ENCODE measurements at regions not wholly inside any gene's neighbourhood (a gene's known extent, or its start where the extent isn't known, plus 50 kb on each side); places are given as distances from the start of the nearest gene placed in this dataset.

DNA sequence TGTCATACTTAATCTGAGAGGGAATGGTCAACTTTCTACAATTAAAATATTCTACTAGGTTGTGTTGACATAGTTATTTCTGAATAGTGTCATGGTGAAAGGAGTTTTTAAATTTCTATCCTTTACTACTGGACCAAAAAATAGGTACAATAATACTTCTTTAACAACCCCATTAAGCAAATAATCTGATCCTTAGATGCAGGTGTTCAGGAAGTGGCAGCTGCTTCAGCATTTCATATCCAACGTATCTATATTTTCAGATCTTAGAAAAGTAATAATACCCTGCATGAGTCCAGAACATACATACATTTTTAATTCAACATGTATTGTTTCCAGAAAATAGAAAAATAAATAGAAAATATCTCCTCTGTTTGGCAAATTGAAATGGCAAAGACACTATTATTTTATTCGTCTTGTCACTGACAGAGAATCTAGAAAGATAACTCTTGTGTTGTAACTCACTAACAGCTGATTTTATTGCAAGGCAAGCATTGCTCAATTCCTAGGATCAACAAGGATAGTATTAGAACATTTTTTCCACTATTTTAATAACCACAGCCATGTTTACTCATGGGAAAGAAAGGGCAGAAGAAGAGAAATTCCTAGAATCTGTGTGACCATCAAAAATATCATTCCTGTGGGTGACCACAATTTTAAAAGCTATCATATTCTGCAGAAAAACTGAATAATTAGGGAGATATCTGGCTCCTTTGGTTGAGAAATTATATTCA, 159.3 kb upstream of the CNTNAP2 start:
- H3K4me3 Mint-ChIP-seq = no peak overlapping the region
- no peaks in the 10 kb centered on the region for H3K36me3 Mint-ChIP-seq (ENCODE audit: low read depth)
- no peaks in the 10 kb centered on the region for H3K4me1 Mint-ChIP-seq
- TF ChIP-seq CTCF (IDR thresholded peaks at IDR 0.05) = no peak
- H3K27me3 Mint-ChIP-seq (ENCODE audit: low read depth, poor library complexity) = no peaks in the 10 kb centered on the region
- no peak for DNase-seq
- no peaks in the 10 kb centered on the region for H3K9me3 Mint-ChIP-seq
- no peak overlapping the region for H3K27ac Mint-ChIP-seq

GRCh38 chr7:145951566-145951965, 165.0 kb upstream of the CNTNAP2 start:
- Mint-ChIP-seq H3K4me1 (no peaks in the 10 kb centered on the region), H3K27ac (no peak overlapping the region), H3K27me3 (ENCODE audit: low read depth, poor library complexity) (no peaks in the 10 kb centered on the region), H3K9me3 (no peaks in the 10 kb centered on the region), H3K36me3 (ENCODE audit: low read depth) (no peaks in the 10 kb centered on the region), H3K4me3 (no peak overlapping the region)
- DNase-seq = no peak
- TF ChIP-seq CTCF (IDR thresholded peaks at IDR 0.05) = no peak

DNA sequence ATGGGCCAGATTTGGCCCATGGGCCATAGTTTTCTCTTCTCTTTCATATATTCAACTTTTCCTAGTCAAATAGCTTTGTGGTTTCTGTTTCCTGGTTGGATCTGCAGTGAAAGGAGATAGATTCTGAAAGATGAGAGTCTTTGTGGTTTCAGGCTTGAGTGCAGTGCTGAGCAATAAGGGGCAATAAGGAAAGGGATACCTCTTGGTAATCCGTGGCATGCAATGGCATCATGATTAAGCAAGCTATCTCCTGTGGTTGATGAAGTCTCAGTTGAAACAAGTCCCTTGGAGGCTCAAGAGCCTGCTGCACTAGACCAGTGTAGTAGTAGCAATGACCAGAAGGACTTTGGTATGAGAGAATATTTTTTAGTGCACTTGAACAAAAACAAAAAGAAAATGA, 187.7 kb upstream of the CNTNAP2 start:
- Mint-ChIP-seq H3K27me3 (ENCODE audit: low read depth, poor library complexity) (peaks cover 4% of the 10 kb centered on the region), H3K4me1 (no peaks in the 10 kb centered on the region), H3K9me3 (no peaks in the 10 kb centered on the region), H3K4me3 (no peak overlapping the region), H3K36me3 (ENCODE audit: low read depth) (no peaks in the 10 kb centered on the region), H3K27ac (no peak overlapping the region)
- TF ChIP-seq CTCF (IDR thresholded peaks at IDR 0.05) = no peak
- no peak for DNase-seq

DNA sequence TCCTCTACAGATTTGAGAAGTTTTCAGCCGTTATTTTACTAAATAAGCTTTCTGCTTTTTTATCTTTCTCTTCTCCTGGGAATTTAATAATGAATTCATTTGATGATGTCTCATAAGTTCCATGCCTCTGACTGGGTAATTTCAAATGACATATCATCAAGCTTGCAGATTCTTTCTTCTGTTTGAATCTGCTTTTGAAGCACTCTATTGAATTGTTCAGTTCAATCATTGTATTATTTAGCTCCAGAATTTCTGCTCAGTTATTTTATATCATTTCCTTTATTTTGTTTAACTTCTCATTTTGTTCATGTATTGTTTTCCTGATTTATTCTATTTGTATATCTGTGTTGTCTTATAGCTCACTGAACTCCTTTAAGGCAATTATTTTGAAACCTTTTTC, 196.9 kb upstream of the CNTNAP2 start:
- TF ChIP-seq CTCF (IDR thresholded peaks at IDR 0.05) = no peak
- Mint-ChIP-seq H3K4me1 (no peaks in the 10 kb centered on the region), H3K36me3 (ENCODE audit: low read depth) (no peaks in the 10 kb centered on the region), H3K4me3 (no peak overlapping the region), H3K27me3 (ENCODE audit: low read depth, poor library complexity) (no peaks in the 10 kb centered on the region), H3K27ac (no peak overlapping the region), H3K9me3 (peaks cover 25% of the 10 kb centered on the region)
- no peak for DNase-seq

DNA sequence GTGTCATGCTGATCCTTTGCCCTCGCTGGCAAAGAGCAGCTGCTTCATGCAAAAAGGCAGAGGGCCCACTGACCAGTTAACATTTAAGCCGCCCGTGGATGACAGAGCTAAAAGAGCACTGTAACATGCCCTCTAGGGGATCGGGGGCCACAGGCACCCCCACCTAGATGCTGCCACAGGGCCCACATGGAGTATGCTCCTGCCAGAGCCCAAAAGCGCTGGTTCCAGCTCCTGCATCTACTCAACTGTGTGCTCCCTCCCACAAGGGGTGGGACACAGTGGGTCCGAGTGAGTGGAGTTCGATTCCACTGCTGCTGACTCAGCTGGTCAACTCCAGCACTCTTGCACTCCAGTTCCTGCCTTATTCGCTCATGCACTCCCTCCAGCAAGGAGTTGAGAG, 199.8 kb upstream of the CNTNAP2 start:
- TF ChIP-seq CTCF (IDR thresholded peaks at IDR 0.05) = no peak
- H3K27me3 Mint-ChIP-seq (ENCODE audit: low read depth, poor library complexity) = no peaks in the 10 kb centered on the region
- peaks cover 25% of the 10 kb centered on the region for H3K9me3 Mint-ChIP-seq
- no peak overlapping the region for H3K4me3 Mint-ChIP-seq
- no peaks in the 10 kb centered on the region for H3K36me3 Mint-ChIP-seq (ENCODE audit: low read depth)
- DNase-seq = no peak
- H3K27ac Mint-ChIP-seq = no peak overlapping the region
- no peaks in the 10 kb centered on the region for H3K4me1 Mint-ChIP-seq

- Mint-ChIP-seq H3K9me3 (peaks cover 24% of the 10 kb centered on the region), H3K27me3 (ENCODE audit: low read depth, poor library complexity) (no peaks in the 10 kb centered on the region), H3K27ac (no peak overlapping the region), H3K4me3 (no peak overlapping the region), H3K36me3 (ENCODE audit: low read depth) (no peaks in the 10 kb centered on the region), H3K4me1 (no peaks in the 10 kb centered on the region)
- no peak for TF ChIP-seq CTCF (IDR thresholded peaks at IDR 0.05)
- DNase-seq = no peak
Observed at GRCh38 chr7:145915679-145916078, 200.9 kb upstream of the CNTNAP2 start.

Data from nephron progenitor cell (in vitro differentiated cells).